HEK293 (cell line): ENCODE measurements at regions not wholly inside any gene's neighbourhood (a gene's known extent, or its start where the extent isn't known, plus 50 kb on each side); places are given as distances from the start of the nearest gene placed in this dataset.

Experiments
- CTCF ChIA-PET: fragments of 350-600 bp; formaldehyde crosslinking; extraction: SDS; loops from one replicate; lab custom pipeline; 2021; ENCODE audit warnings: antibody characterized with exemption; lab: Yijun Ruan, JAX
- POLR2A ChIA-PET: fragments of 300-600 bp; formaldehyde crosslinking; extraction: SDS; loops from one replicate; lab custom pipeline; 2020; ENCODE audit warnings: antibody characterized with exemption, inconsistent platforms; lab: Yijun Ruan, JAX
- H3K27ac ChIP-seq: fragments of 200-500 bp; sonication (Bioruptor generic); 2 replicates; pipeline ENCODE4 v1.5.1; 2014; ENCODE audit warnings: low read depth, low read length, control low read depth, inconsistent platforms; ENCODE audit errors: extremely low read depth
- H3K36me3 ChIP-seq, 2 experiments: fragments of 200-500 bp in 1 of 2; sonication (Bioruptor generic) in 1 of 2; 1 replicate in 1 of 2; 2 replicates in 1 of 2; pipeline ENCODE4 v1.5.1; 2014 to 2017; ENCODE audit warnings: inconsistent platforms in 2 of 2, low read length in 2 of 2; ENCODE audit not compliant: control insufficient read depth in 2 of 2, insufficient read depth in 1 of 2
- H3K4me1 ChIP-seq: fragments of 200-500 bp; sonication (Bioruptor generic); 2 replicates; pipeline ENCODE4 v1.5.1; 2014; ENCODE audit warnings: mild to moderate bottlenecking, low read length, inconsistent platforms; ENCODE audit not compliant: control insufficient read depth, insufficient read depth
- H3K4me3 ChIP-seq: 2 replicates; pipeline ENCODE4 v1.5.1; 2011; ENCODE audit warnings: low read depth, mild to moderate bottlenecking, control low read depth, low read length, moderate library complexity
- H3K9me3 ChIP-seq: fragments of 200-500 bp; sonication (Bioruptor generic); 2 replicates; pipeline ENCODE4 v1.5.1; 2014; ENCODE audit warnings: low read depth, low read length, inconsistent platforms; ENCODE audit not compliant: control insufficient read depth, insufficient read depth
- BCL11A ChIP-seq: fragments of 450-650 bp; formaldehyde crosslinking; IDR thresholded peaks from 2 replicates; pipeline ENCODE4 v1.5.1; 2016; ENCODE audit warnings: low read depth, missing biosample characterization, missing genetic modification characterization
- GFI1B ChIP-seq: fragments of 450-650 bp; formaldehyde crosslinking; IDR thresholded peaks from 2 replicates; pipeline ENCODE4 v1.5.1; 2016; ENCODE audit warnings: missing biosample characterization, missing genetic modification characterization
- HOXA7 ChIP-seq: sonication (generic); formaldehyde crosslinking; IDR thresholded peaks from 2 replicates; pipeline ENCODE4 v1.8.1; 2022; ENCODE audit warnings: missing genetic modification reagents, borderline replicate concordance
- KLF16 ChIP-seq: fragments of 450-650 bp; formaldehyde crosslinking; IDR thresholded peaks from 2 replicates; pipeline ENCODE4 v1.5.1; 2017; ENCODE audit warnings: missing biosample characterization, missing genetic modification characterization
- RBAK ChIP-seq: fragments of 450-650 bp; formaldehyde crosslinking; IDR thresholded peaks from 2 replicates; pipeline ENCODE4 v1.5.1; 2016; ENCODE audit warnings: missing biosample characterization, missing genetic modification characterization
- SCRT1 ChIP-seq: fragments of 450-650 bp; formaldehyde crosslinking; IDR thresholded peaks from 2 replicates; pipeline ENCODE4 v1.5.1; 2016; ENCODE audit warnings: missing biosample characterization, missing genetic modification characterization, borderline replicate concordance
- SP2 ChIP-seq: fragments of 450-650 bp; formaldehyde crosslinking; IDR thresholded peaks from 2 replicates; pipeline ENCODE4 v1.5.1; 2016; ENCODE audit warnings: missing biosample characterization, missing genetic modification characterization
- SP7 ChIP-seq: fragments of 450-650 bp; formaldehyde crosslinking; IDR thresholded peaks from 2 replicates; pipeline ENCODE4 v1.5.1; 2016; ENCODE audit warnings: missing biosample characterization, missing genetic modification characterization
- ZBTB20 ChIP-seq: fragments of 450-650 bp; formaldehyde crosslinking; IDR thresholded peaks from 2 replicates; pipeline ENCODE4 v1.5.1; 2016; ENCODE audit warnings: missing biosample characterization, missing genetic modification characterization
- ZNF112 ChIP-seq: fragments of 450-650 bp; formaldehyde crosslinking; IDR thresholded peaks from 2 replicates; pipeline ENCODE4 v1.5.0; 2017; ENCODE audit warnings: missing biosample characterization, missing genetic modification characterization
- ZNF214 ChIP-seq: fragments of 450-650 bp; formaldehyde crosslinking; IDR thresholded peaks from 2 replicates; pipeline ENCODE4 v1.5.1; 2017; ENCODE audit warnings: missing biosample characterization, mild to moderate bottlenecking, missing genetic modification characterization, borderline replicate concordance
- ZNF221 ChIP-seq: fragments of 450-650 bp; formaldehyde crosslinking; IDR thresholded peaks from 2 replicates; pipeline ENCODE4 v1.5.1; 2017; ENCODE audit warnings: missing biosample characterization, missing genetic modification characterization, borderline replicate concordance
- ZNF350 ChIP-seq: fragments of 450-650 bp; formaldehyde crosslinking; IDR thresholded peaks from 2 replicates; pipeline ENCODE4 v1.5.0; 2017; ENCODE audit warnings: missing biosample characterization, mild to moderate bottlenecking, missing genetic modification characterization
- ZNF391 ChIP-seq: fragments of 450-650 bp; formaldehyde crosslinking; IDR thresholded peaks from 2 replicates; pipeline ENCODE4 v1.5.1; 2016; ENCODE audit warnings: low read depth, missing biosample characterization, missing genetic modification characterization, borderline replicate concordance
- ZNF416 ChIP-seq: fragments of 450-650 bp; formaldehyde crosslinking; IDR thresholded peaks from 2 replicates; pipeline ENCODE4 v1.5.1; 2016; ENCODE audit warnings: missing biosample characterization, missing genetic modification characterization
- ZNF544 ChIP-seq: fragments of 450-650 bp; formaldehyde crosslinking; IDR thresholded peaks from 2 replicates; pipeline ENCODE4 v1.5.0; 2017; ENCODE audit warnings: missing biosample characterization, missing genetic modification characterization
- ZNF560 ChIP-seq: fragments of 450-650 bp; formaldehyde crosslinking; IDR thresholded peaks from 2 replicates; pipeline ENCODE4 v1.5.1; 2017; ENCODE audit warnings: missing biosample characterization, missing genetic modification characterization, borderline replicate concordance
- ZNF621 ChIP-seq: fragments of 450-650 bp; formaldehyde crosslinking; IDR thresholded peaks from 2 replicates; pipeline ENCODE4 v1.5.1; 2017; ENCODE audit warnings: missing biosample characterization, missing genetic modification characterization
- ZNF624 ChIP-seq: fragments of 450-650 bp; formaldehyde crosslinking; IDR thresholded peaks from 2 replicates; pipeline ENCODE4 v1.5.1; 2017; ENCODE audit warnings: missing biosample characterization, missing genetic modification characterization
- ZNF660 ChIP-seq: fragments of 450-650 bp; IDR thresholded peaks from 2 replicates; pipeline ENCODE4 v1.5.1; 2018; ENCODE audit warnings: missing biosample characterization, mild to moderate bottlenecking, missing genetic modification characterization
- TF ChIP-seq, protein P1 (sequence below): fragments of 450-650 bp; formaldehyde crosslinking; IDR thresholded peaks from 2 replicates; pipeline ENCODE4 v1.5.1; 2016; ENCODE audit warnings: missing biosample characterization, missing genetic modification characterization
- TF ChIP-seq, protein P2 (sequence below): fragments of 450-650 bp; formaldehyde crosslinking; IDR thresholded peaks from 2 replicates; pipeline ENCODE4 v1.5.1; 2016; ENCODE audit warnings: missing biosample characterization, missing genetic modification characterization
- TF ChIP-seq, protein P3 (sequence below): fragments of 450-650 bp; formaldehyde crosslinking; IDR thresholded peaks from 2 replicates; pipeline ENCODE4 v1.5.1; 2016; ENCODE audit warnings: missing biosample characterization, missing genetic modification characterization
- TF ChIP-seq, protein P4 (sequence below): fragments of 450-650 bp; formaldehyde crosslinking; IDR thresholded peaks from 2 replicates; pipeline ENCODE4 v1.5.1; 2016; ENCODE audit warnings: missing biosample characterization, missing genetic modification characterization
- TF ChIP-seq, protein P5 (sequence below): fragments of 450-650 bp; formaldehyde crosslinking; optimal IDR thresholded peaks from 2 replicates; pipeline ENCODE3; 2016; ENCODE audit warnings: missing biosample characterization, mild to moderate bottlenecking, missing genetic modification characterization

DNA sequence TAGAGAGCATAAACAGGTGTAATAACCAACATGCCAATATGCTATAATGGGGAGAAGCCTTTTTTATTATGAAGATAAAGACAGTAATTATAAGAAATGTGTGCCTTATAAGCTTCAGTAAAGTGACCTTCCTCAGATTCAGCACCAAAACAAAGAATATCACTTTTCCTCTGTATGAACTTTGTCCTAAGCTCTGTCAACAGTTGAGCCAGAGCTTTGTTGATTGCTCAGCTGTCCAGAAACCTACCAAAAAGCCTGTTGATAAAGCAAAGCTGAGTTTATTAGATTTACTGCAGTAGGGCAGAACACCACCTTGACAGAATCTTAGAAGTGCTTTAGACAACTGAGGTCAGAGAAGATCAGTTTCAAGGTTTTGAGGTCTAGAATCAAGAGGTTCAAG, 635.3 kb downstream of the EDEM1 start:
- TF ChIP-seq, protein P1, sequence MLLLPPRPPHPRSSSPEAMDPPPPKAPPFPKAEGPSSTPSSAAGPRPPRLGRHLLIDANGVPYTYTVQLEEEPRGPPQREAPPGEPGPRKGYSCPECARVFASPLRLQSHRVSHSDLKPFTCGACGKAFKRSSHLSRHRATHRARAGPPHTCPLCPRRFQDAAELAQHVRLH (tag by site-specific recombination): no peak
- Histone ChIP-seq H3K4me3 (no peak overlapping the region), H3K9me3 (no peaks in the 10 kb centered on the region), H3K27ac (no peak overlapping the region), H3K36me3 (no peaks in the 10 kb centered on the region), H3K4me1 (no peaks in the 10 kb centered on the region)
- ChIA-PET CTCF (no interaction called here), POLR2A (no interaction called here)

DNA sequence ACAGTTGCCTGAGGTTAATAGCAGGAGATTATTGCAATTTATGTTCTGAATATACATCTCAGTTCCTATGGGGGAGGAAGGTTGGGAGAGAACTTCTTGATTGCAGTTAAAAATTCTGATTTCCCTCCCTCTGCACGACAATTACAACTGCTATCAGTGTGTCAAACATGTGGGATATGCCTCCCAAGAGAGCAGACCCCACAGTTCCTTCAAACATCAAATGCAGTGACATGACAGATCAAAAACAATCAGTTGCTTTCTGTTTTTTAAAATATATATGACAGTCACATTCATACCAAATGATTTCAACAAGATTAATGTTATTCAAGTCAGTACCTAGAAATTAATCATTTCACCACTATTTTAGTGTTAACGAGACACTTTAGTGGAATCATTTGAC, 639.0 kb downstream of the EDEM1 start:
- no peak overlapping the region for H3K4me3 ChIP-seq
- CTCF ChIA-PET: interaction anchor here (0.6 kb wide), 1 partner anchor 1454 kb away, joined by 4 read pairs; no protein-coding TSS in a partner anchor
- H3K36me3 ChIP-seq: no peaks in the 10 kb centered on the region
- no peaks in the 10 kb centered on the region for H3K9me3 ChIP-seq
- TF ChIP-seq GFI1B (tag by site-specific recombination) (no peak), ZNF221 (tag by site-specific recombination) (no peak), ZBTB20 (tag by site-specific recombination) (no peak), ZNF544 (no peak), ZNF621 (tag by site-specific recombination) (no peak), ZNF112 (tag by site-specific recombination) (no peak), HOXA7 (no peak), BCL11A (tag by site-specific recombination) (no peak), SCRT1 (no peak)
- TF ChIP-seq, protein P2, sequence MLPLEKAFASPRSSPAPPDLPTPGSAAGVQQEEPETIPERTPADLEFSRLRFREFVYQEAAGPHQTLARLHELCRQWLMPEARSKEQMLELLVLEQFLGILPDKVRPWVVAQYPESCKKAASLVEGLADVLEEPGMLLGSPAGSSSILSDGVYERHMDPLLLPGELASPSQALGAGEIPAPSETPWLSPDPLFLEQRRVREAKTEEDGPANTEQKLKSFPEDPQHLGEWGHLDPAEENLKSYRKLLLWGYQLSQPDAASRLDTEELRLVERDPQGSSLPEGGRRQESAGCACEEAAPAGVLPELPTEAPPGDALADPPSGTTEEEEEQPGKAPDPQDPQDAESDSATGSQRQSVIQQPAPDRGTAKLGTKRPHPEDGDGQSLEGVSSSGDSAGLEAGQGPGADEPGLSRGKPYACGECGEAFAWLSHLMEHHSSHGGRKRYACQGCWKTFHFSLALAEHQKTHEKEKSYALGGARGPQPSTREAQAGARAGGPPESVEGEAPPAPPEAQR (tag by site-specific recombination): no peak
- TF ChIP-seq, protein P3, sequence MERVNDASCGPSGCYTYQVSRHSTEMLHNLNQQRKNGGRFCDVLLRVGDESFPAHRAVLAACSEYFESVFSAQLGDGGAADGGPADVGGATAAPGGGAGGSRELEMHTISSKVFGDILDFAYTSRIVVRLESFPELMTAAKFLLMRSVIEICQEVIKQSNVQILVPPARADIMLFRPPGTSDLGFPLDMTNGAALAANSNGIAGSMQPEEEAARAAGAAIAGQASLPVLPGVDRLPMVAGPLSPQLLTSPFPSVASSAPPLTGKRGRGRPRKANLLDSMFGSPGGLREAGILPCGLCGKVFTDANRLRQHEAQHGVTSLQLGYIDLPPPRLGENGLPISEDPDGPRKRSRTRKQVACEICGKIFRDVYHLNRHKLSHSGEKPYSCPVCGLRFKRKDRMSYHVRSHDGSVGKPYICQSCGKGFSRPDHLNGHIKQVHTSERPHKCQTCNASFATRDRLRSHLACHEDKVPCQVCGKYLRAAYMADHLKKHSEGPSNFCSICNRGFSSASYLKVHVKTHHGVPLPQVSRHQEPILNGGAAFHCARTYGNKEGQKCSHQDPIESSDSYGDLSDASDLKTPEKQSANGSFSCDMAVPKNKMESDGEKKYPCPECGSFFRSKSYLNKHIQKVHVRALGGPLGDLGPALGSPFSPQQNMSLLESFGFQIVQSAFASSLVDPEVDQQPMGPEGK (tag by site-specific recombination): no peak
- TF ChIP-seq, all 188 proteins: peak for 0
- POLR2A ChIA-PET: no interaction called here
- no peaks in the 10 kb centered on the region for H3K4me1 ChIP-seq
- H3K27ac ChIP-seq: no peak overlapping the region

DNA sequence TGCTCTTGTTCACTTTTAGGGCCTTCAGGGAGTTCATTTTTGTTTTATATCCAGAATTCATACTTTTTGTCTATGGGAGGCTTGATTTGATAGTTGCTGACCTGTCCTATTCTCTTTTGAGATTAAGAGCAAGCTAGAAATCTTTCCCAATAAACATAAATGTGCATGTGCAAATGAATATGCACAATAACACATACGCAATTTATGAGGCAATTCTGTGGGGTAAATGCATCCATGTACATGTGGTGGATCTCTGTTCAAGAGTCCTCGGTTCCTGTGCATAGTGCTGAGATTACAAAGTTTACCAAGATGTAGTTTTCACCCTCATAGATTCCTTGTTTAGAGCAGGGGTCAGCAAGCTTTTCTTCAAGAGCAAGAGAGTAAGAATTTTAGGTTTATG, 640.7 kb downstream of the EDEM1 start:
- H3K27ac ChIP-seq: no peak overlapping the region
- CTCF ChIA-PET: no interaction called here
- no peaks in the 10 kb centered on the region for H3K4me1 ChIP-seq
- H3K9me3 ChIP-seq: no peaks in the 10 kb centered on the region
- no peaks in the 10 kb centered on the region for H3K36me3 ChIP-seq
- no peak for TF ChIP-seq ZNF214
- TF ChIP-seq, protein P4, sequence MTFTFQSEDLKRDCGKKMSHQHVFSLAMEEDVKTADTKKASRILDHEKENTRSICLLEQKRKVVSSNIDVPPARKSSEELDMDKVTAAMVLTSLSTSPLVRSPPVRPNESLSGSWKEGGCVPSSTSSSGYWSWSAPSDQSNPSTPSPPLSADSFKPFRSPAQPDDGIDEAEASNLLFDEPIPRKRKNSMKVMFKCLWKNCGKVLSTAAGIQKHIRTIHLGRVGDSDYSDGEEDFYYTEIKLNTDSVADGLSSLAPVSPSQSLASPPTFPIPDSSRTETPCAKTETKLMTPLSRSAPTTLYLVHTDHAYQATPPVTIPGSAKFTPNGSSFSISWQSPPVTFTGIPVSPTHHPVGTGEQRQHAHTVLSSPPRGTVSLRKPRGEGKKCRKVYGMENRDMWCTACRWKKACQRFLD (tag by site-specific recombination): no peak
- no peak for TF ChIP-seq SP7 (tag by site-specific recombination)
- no peak for TF ChIP-seq RBAK (tag by site-specific recombination)
- no peak for TF ChIP-seq ZNF391 (tag by site-specific recombination)
- TF ChIP-seq, protein P5, sequence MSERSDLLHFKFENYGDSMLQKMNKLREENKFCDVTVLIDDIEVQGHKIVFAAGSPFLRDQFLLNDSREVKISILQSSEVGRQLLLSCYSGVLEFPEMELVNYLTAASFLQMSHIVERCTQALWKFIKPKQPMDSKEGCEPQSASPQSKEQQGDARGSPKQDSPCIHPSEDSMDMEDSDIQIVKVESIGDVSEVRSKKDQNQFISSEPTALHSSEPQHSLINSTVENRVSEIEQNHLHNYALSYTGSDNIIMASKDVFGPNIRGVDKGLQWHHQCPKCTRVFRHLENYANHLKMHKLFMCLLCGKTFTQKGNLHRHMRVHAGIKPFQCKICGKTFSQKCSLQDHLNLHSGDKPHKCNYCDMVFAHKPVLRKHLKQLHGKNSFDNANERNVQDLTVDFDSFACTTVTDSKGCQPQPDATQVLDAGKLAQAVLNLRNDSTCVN: no peak
- TF ChIP-seq SP2 (tag by site-specific recombination): no peak
- TF ChIP-seq, protein P2 (tag by site-specific recombination): no peak
- no peak for TF ChIP-seq ZNF560 (tag by site-specific recombination)
- no peak for TF ChIP-seq ZNF350 (tag by site-specific recombination)
- no peak for TF ChIP-seq KLF16 (tag by site-specific recombination)
- no peak for TF ChIP-seq ZNF416
- no peak for TF ChIP-seq ZNF660
- no peak for TF ChIP-seq ZNF624
- H3K4me3 ChIP-seq: no peak overlapping the region
- POLR2A ChIA-PET: no interaction called here
